Left ventricle myocardium inferior (tissue), 1 donor: ENCODE measurements at regions not wholly inside any gene's neighbourhood (a gene's known extent, or its start where the extent isn't known, plus 50 kb on each side); places are given as distances from the start of the nearest gene placed in this dataset.

ENCODE experiments used
- DNase-seq: peaks from one replicate; pipeline ENCODE4 v3.0.0-alpha.2; 2020
- H3K27ac ChIP-seq: fragments of 200-600 bp; replicated peaks from 2 replicates; pipeline ENCODE4 v1.8.0; 2021
- H3K27me3 ChIP-seq: fragments of 200-600 bp; 2 replicates; pipeline ENCODE4 v1.8.0; 2021; ENCODE audit warnings: low read depth
- H3K36me3 ChIP-seq: fragments of 200-600 bp; 2 replicates; pipeline ENCODE4 v1.8.0; 2021
- H3K4me1 ChIP-seq: fragments of 200-600 bp; 2 replicates; pipeline ENCODE4 v1.8.0; 2021
- H3K4me3 ChIP-seq: fragments of 200-600 bp; 2 replicates; pipeline ENCODE4 v1.8.0; 2021; ENCODE audit warnings: mild to moderate bottlenecking, moderate library complexity
- H3K9me3 ChIP-seq: fragments of 200-600 bp; replicated peaks from 2 replicates; pipeline ENCODE4 v1.8.0; 2021
- intact Hi-C: fragments of 100-400 bp; cut with micrococcal nuclease; formaldehyde crosslinking; loops from one replicate; pipeline ENCODE4 v1.11.0; 2022
- TF ChIP-seq, protein P1 (sequence below): fragments of 200-600 bp; IDR thresholded peaks from 2 replicates; pipeline ENCODE4 v1.8.0; 2021; ENCODE audit warnings: antibody characterized with exemption, mild to moderate bottlenecking, borderline replicate concordance
- donor health status: DM: no; HTN: yes; CAD: no; lungs with severe emphysema.

DNA sequence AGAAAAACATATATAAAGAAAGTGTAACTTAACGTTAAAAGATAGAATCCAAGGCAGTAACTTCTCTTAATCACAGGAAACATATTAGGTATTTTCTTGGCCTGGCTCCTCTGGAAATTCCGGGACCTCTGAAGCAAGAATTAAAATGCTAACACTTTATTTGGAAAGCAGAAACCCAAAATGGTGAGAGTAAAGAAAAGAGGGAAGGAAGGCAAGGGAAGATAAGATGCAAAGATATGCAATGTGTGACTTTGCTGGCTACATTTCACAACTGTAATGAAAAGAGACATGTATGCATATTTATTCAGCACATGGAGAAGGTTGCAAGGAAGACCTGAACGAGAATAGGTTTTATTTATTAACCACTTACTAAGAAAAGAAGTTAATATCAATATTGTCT, 372.5 kb downstream of the TBL1XR1 start:
- Histone ChIP-seq H3K36me3 (no peaks in the 10 kb centered on the region), H3K27ac (no peak overlapping the region), H3K4me1 (no peaks in the 10 kb centered on the region), H3K9me3 (no peaks in the 10 kb centered on the region), H3K27me3 (peaks cover 11% of the 10 kb centered on the region), H3K4me3 (no peak overlapping the region)
- intact Hi-C loops, result loop anchor here (10.0 kb wide), 1 partner anchor 1760 kb away; no protein-coding TSS in a partner anchor
- TF ChIP-seq, protein P1, sequence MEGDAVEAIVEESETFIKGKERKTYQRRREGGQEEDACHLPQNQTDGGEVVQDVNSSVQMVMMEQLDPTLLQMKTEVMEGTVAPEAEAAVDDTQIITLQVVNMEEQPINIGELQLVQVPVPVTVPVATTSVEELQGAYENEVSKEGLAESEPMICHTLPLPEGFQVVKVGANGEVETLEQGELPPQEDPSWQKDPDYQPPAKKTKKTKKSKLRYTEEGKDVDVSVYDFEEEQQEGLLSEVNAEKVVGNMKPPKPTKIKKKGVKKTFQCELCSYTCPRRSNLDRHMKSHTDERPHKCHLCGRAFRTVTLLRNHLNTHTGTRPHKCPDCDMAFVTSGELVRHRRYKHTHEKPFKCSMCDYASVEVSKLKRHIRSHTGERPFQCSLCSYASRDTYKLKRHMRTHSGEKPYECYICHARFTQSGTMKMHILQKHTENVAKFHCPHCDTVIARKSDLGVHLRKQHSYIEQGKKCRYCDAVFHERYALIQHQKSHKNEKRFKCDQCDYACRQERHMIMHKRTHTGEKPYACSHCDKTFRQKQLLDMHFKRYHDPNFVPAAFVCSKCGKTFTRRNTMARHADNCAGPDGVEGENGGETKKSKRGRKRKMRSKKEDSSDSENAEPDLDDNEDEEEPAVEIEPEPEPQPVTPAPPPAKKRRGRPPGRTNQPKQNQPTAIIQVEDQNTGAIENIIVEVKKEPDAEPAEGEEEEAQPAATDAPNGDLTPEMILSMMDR, result no peak
- no peak for DNase-seq

DNA sequence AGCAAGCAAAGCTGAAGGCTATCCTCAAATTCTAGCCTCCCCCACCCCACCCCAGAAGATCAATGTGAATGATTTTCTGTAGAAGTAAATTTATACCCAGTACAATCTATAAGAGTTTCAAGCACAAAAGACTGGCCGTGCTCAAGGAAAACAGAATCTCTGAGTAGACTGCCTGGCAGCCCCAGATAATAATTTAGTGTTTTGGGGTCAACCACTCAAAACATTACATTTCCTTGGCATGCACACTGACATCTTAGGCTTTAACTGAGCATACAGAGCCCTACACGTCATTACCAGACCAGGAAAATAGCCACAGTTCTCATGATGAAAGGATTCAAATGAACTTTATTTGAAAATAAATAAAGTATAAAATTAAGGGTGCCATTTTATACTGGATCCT, 376.5 kb downstream of the TBL1XR1 start:
- H3K4me3 ChIP-seq, result no peak overlapping the region
- no peaks in the 10 kb centered on the region for H3K36me3 ChIP-seq
- intact Hi-C loops, result loop anchor here (10.0 kb wide), 1 partner anchor 1764 kb away; no protein-coding TSS in a partner anchor
- no peak for DNase-seq
- H3K9me3 ChIP-seq, result no peaks in the 10 kb centered on the region
- TF ChIP-seq, protein P1, result no peak
- no peaks in the 10 kb centered on the region for H3K4me1 ChIP-seq
- H3K27ac ChIP-seq, result no peak overlapping the region
- H3K27me3 ChIP-seq, result no peaks in the 10 kb centered on the region

DNA sequence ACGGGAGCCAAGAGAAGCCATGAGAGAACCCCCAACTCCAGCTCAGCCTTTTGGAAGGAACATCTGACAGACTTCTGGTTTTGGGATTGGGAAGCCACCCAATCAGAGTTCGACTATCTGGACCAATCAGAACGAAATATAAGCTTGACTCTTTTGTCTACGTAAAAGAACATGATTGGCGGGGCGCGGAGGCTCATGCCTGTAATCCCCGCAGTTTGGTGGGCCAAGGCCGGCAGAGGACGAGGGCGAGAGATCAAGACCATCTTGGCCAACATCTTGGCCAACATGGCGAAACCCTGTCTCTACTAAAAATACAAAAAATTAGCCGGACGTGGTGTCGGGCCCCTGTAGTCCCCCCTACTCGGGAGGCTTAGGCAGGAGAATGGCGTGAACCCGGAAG, 380.3 kb downstream of the TBL1XR1 start:
- H3K4me1 ChIP-seq, result peaks cover 5% of the 10 kb centered on the region
- intact Hi-C loops, result no loop called here
- no peaks in the 10 kb centered on the region for H3K9me3 ChIP-seq
- H3K4me3 ChIP-seq, result no peak overlapping the region
- H3K27ac ChIP-seq, result no peak overlapping the region
- H3K27me3 ChIP-seq, result no peaks in the 10 kb centered on the region
- H3K36me3 ChIP-seq, result no peaks in the 10 kb centered on the region
- DNase-seq, result no peak
- TF ChIP-seq, protein P1, result no peak

DNA sequence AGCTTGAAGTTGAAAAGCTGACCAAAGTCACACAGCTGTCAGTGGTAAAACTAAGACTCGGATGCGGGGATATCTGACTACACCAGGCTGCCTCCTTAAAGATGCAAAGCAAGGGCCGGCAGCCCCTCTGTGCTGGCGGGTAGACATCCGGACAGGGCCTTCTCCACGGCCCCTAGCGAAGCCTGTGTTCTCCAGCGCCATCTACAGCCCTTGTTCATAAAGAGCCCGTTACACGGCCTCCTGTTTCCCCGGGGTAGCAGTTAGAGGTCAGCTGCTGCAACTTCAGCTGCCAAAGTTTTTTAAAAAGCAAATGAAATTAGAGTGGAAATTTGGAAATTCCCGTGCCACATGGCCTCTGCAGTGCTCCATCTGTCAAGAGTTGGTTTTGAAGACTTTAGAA, 383.0 kb downstream of the TBL1XR1 start:
- H3K27me3 ChIP-seq, result no peaks in the 10 kb centered on the region
- H3K4me1 ChIP-seq, result peaks cover 5% of the 10 kb centered on the region
- H3K9me3 ChIP-seq, result no peaks in the 10 kb centered on the region
- intact Hi-C loops, result no loop called here
- no peaks in the 10 kb centered on the region for H3K36me3 ChIP-seq
- TF ChIP-seq, protein P1, result peak; percentile 74
- peak; percentile 38 for DNase-seq
- H3K27ac ChIP-seq, result no peak overlapping the region
- H3K4me3 ChIP-seq, result no peak overlapping the region

DNA sequence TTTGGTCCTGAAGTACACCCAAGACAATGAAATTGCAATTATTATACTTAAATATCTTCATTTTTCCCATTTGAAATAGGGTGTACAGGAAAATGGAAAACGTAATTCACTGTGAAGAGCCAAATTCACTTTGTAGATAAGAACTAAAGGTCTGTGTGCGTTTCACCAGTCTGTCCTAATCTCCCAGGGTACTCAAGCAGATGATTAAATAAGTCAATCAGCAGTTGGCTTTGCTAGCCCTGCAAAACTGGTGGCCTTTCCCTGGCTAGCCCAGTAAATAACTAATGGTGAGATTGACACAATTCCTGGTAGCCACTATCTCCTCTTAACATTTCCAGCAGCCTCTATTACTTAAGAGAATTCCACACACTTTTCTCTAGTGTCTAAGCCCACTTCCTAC, 389.3 kb downstream of the TBL1XR1 start:
- peaks cover 7% of the 10 kb centered on the region for H3K9me3 ChIP-seq
- TF ChIP-seq, protein P1, result no peak
- H3K4me1 ChIP-seq, result peaks cover 8% of the 10 kb centered on the region
- H3K27me3 ChIP-seq, result no peaks in the 10 kb centered on the region
- H3K4me3 ChIP-seq, result no peak overlapping the region
- intact Hi-C loops, result no loop called here
- no peak overlapping the region for H3K27ac ChIP-seq
- no peaks in the 10 kb centered on the region for H3K36me3 ChIP-seq
- no peak for DNase-seq

DNA sequence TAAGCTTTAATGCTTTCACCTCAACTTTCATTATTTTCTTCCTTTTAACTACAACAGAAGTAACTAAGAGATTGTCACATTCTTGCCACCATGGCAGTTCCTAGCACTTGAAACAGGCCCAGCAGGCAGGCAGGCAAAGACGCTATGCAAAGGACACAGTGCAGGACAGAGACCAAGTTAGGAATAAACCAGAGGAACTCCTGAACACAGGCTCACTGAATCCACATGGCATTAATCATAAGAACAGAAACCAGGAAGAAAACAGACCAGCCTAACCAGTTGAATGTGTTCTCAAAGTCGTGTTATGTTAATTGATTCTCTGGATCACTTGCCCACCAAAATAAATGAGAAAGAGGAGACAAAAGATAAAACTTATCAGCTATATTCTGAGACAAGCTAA, 397.6 kb downstream of the TBL1XR1 start:
- no peak for DNase-seq
- TF ChIP-seq, protein P1, result no peak
- Histone ChIP-seq H3K27me3 (no peaks in the 10 kb centered on the region), H3K4me1 (no peaks in the 10 kb centered on the region), H3K36me3 (no peaks in the 10 kb centered on the region), H3K4me3 (no peak overlapping the region), H3K9me3 (peaks cover 18% of the 10 kb centered on the region), H3K27ac (no peak overlapping the region)
- intact Hi-C loops, result no loop called here
